GM18870 (cell line): ENCODE measurements at regions not wholly inside any gene's neighbourhood (a gene's known extent, or its start where the extent isn't known, plus 50 kb on each side); places are given as distances from the start of the nearest gene placed in this dataset.

Experiments used
- ATAC-seq: cut with Tn5 transposase; IDR thresholded peaks from one replicate; pipeline ENCODE4 v1.9.1; 2021; ENCODE audit warnings: moderate library complexity; ENCODE audit not compliant: unreplicated experiment

DNA sequence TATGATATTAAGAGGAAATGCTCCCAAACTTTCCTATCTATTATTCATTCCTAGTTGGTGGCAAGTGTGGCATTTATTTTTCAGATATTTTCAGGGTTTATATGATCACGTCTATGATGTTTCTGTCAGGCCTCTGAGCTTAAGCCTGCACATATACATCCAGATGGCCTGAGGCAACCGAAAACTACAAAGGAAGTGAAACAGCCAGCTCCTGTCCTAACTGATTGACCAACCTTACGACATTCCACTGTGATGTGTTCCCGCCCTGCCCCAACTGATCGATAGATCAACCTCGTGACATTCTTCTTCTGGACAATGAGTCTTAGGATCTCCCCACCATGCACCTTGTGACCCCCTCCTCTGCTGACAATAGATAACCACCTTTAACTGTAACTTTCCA is 67.6 kb upstream of the CTSO start:
- ATAC-seq = no peak

DNA sequence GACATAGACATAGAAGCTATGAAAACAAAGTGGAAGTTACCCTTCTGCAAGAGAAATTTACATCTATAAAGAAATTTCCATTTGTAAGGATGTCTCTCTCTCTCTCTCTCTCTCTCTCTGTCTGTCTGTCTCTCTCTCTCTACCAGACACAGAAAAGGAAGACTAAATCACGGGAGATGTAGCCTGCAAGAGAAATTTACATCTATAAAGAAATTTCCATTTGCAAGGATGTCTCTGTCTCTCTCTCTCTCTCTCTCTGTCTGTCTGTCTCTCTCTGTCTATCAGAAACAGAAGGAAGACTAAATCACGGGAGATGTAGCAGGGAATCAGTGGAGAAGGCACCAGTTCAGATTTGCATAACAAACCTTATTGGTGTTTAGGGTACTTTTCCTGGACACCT is 65.6 kb upstream of the CTSO start:
- ATAC-seq = no peak

DNA sequence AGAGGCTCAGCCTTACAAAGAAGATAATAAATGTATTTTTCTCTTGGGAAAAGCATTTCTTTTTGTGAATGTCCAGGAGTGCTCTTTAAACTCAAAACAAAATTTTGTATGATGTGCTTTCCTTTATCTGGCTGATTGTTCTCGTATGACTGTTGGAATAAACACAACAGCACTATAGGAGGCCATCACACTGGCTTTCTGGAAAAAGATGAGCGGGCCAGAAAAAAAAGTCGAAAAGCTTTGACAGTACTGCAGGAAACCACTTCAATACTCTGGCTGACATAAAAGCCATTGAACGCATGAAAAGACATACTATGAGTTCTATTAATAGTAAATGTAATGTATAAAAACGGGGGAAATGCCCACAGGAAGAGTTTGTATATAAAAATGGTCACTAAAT is 64.7 kb upstream of the CTSO start:
- ATAC-seq = no peak

DNA sequence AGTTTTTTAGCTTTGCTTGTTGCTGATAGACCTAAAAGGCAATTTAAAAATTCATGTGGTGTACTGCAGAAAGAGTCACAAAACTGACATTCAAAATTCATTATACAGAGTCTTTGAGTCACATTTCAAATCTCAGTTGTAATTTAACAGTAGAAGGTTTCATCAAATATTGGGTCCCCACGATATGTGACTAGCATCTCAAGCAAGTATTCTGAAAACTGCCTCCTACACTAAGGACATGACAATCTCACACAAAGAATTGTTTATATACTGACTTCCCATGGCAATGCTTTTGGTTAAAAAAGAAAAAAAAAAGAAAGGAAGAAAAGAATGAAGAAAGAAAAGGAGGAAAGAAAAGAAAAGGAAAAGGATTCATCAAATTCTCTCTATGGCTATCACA is 62.1 kb upstream of the CTSO start:
- no peak for ATAC-seq

DNA sequence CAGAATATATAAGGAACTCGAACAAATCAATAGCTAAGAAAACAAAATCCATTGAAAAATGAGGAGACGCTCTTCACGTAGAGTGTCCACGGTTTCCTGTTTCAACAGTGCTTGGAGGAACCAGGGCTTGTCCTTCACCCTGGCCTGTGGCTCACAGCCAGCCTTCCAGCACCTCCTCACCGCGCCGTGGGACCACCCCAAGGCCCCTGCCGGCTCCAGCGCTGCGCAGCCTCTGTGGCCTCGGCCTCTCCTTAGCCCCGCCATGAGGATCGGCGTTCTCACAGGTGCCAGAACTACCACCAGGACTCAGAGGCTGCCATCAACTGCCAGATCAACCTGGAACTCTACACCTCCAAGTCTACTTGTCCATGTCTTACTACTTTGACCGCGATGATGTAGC is 52.5 kb upstream of the CTSO start:
- ATAC-seq = no peak
